ENCODE measurements at regions not wholly inside any gene's neighbourhood (a gene's known extent, or its start where the extent isn't known, plus 50 kb on each side); places are given as distances from the start of the nearest gene placed in this dataset.

DNA sequence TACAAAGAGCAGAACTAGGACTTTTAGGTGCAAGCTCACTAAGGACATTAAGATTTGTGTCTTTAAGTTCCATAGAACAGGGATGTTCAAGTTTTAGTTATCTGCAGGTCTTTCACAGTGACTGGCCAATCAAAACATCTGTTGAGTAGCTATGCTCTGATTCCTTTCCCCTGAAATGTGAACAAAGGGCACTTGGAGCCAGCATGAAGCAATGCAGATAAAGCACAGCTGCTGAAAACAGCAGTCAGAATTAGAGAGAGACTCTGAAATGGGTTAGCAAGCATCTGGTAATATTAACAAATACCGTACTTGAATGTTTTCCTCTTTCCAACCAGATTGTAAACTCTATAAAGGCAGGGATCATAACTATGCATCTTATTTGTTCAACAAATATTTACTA is 276.9 kb downstream of the RAB28 start:
- DNase-seq (ENCODE audit: low spot score) (no peak), ATAC-seq (peak; percentile 40; the same call in 1 of the 3 replicates), FAIRE-seq (no peak)
- Histone ChIP-seq H3K36me3 (replicated peaks in 1 of 2; ENCODE audit: control insufficient read depth in 1 of 2, insufficient read depth in 2 of 2, low read length in 2 of 2) (no peaks in the 10 kb centered on the region), H3K27me3 (ENCODE audit: control insufficient read depth in 1 of 2, insufficient read depth in 2 of 2, low read length in 2 of 2) (no peaks in the 10 kb centered on the region), H3K9ac (ENCODE audit: insufficient read depth, low read depth, low read length) (no peak overlapping the region), H2AFZ (ENCODE audit: low read length) (no peak overlapping the region), H4K20me1 (ENCODE audit: insufficient read depth, low read length) (no peaks in the 10 kb centered on the region), H3K4me3 (replicated peaks in 1 of 3; ENCODE audit: insufficient read depth in 1 of 3, low read depth in 2 of 3, low read length in 3 of 3) (no peak overlapping the region), H3K9me3 (ENCODE audit: low read length) (no peaks in the 10 kb centered on the region), H3K4me1 (ENCODE audit: insufficient read depth, low read length) (0 out of 2 replicates have a peak, but pooled peaks cover 6% of the 10 kb centered on the region), H3K4me2 (ENCODE audit: low read depth, low read length) (no peak overlapping the region), H3K27ac (ENCODE audit: extremely low read length, insufficient read depth, low read length) (no peak overlapping the region), H3K79me2 (ENCODE audit: insufficient read depth, low read length) (no peaks in the 10 kb centered on the region)
- 41% methylated on average over 1 of the region's 1 CpG for WGBS (ENCODE audit: low lambda C conversion rate)
- no TSS peak for BruUV-seq (replicated peaks)
- in situ Hi-C loops (cut with HindIII; ENCODE audit: extremely low pct_ligation_motif_present, low pct_unique_long_range_greater_than_20kb) = no loop called here
- CTCF ChIA-PET (ENCODE audit: low intra/inter-chr PET ratio, low total read pairs) = no interaction called here
- TF ChIP-seq RAD51 (IDR thresholded peaks at IDR 0.05; ENCODE audit: borderline replicate concordance) (no peak), ZNF546 (CRISPR knock-in tag; conservative IDR thresholded peaks at IDR 0.05) (no peak), RCOR2 (CRISPR knock-in tag; IDR thresholded peaks at IDR 0.05) (no peak), ZNF781 (CRISPR knock-in tag; IDR thresholded peaks at IDR 0.05; ENCODE audit: borderline replicate concordance, not compliant biosample characterization) (no peak), THYN1 (CRISPR knock-in tag; IDR thresholded peaks at IDR 0.05; ENCODE audit: borderline replicate concordance, low read depth) (no peak), EED (CRISPR knock-in tag; IDR thresholded peaks at IDR 0.05) (no peak), U2AF1 (optimal IDR thresholded peaks at IDR 0.05; ENCODE audit: low read depth, low read length) (no peak), ZNF24 (IDR thresholded peaks at IDR 0.05) (no peak), ZNF572 (CRISPR knock-in tag; IDR thresholded peaks at IDR 0.05) (no peak), POLR2A (IDR thresholded peaks at IDR 0.05; ENCODE audit: insufficient read depth in 1 of 2, low read depth in 2 of 2, low read length in 2 of 2) (no peak), ZNF232 (CRISPR knock-in tag; IDR thresholded peaks at IDR 0.05; ENCODE audit: borderline replicate concordance) (no peak), ZNF329 (CRISPR knock-in tag; IDR thresholded peaks at IDR 0.05; ENCODE audit: low read depth) (no peak), U2AF2 (IDR thresholded peaks at IDR 0.05; ENCODE audit: low read depth, low read length) (no peak), MBD4 (IDR thresholded peaks at IDR 0.05; ENCODE audit: borderline replicate concordance, low read length) (no peak), SMAD1 (CRISPR knock-in tag; IDR thresholded peaks at IDR 0.05; ENCODE audit: borderline replicate concordance, low read depth) (no peak), GZF1 (CRISPR knock-in tag; IDR thresholded peaks at IDR 0.05) (no peak), HNRNPL (IDR thresholded peaks at IDR 0.05; ENCODE audit: low read depth, low read length) (no peak)
- TF ChIP-seq, protein P1, sequence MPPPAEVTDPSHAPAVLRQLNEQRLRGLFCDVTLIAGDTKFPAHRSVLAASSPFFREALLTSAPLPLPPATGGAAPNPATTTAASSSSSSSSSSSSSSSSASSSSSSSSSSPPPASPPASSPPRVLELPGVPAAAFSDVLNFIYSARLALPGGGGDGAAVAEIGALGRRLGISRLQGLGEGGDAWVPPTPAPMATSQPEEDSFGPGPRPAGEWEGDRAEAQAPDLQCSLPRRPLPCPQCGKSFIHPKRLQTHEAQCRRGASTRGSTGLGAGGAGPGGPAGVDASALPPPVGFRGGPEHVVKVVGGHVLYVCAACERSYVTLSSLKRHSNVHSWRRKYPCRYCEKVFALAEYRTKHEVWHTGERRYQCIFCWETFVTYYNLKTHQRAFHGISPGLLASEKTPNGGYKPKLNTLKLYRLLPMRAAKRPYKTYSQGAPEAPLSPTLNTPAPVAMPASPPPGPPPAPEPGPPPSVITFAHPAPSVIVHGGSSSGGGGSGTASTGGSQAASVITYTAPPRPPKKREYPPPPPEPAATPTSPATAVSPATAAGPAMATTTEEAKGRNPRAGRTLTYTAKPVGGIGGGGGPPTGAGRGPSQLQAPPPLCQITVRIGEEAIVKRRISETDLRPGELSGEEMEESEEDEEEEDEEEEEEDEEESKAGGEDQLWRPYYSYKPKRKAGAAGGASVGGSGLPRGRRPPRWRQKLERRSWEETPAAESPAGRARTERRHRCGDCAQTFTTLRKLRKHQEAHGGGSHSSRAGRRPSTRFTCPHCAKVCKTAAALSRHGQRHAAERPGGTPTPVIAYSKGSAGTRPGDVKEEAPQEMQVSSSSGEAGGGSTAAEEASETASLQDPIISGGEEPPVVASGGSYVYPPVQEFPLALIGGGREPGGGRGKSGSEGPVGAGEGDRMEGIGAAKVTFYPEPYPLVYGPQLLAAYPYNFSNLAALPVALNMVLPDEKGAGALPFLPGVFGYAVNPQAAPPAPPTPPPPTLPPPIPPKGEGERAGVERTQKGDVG (CRISPR knock-in tag; IDR thresholded peaks at IDR 0.05; ENCODE audit: borderline replicate concordance) = no peak
- TF ChIP-seq, protein P2, sequence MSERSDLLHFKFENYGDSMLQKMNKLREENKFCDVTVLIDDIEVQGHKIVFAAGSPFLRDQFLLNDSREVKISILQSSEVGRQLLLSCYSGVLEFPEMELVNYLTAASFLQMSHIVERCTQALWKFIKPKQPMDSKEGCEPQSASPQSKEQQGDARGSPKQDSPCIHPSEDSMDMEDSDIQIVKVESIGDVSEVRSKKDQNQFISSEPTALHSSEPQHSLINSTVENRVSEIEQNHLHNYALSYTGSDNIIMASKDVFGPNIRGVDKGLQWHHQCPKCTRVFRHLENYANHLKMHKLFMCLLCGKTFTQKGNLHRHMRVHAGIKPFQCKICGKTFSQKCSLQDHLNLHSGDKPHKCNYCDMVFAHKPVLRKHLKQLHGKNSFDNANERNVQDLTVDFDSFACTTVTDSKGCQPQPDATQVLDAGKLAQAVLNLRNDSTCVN (CRISPR knock-in tag; IDR thresholded peaks at IDR 0.05; ENCODE audit: borderline replicate concordance) = no peak
- POLR2A ChIA-PET = no interaction called here
- intact Hi-C loops (cut with micrococcal nuclease; ENCODE audit: unreplicated experiment) = no loop called here

Measured in HepG2 (cell line).